Central memory CD8-positive, alpha-beta T cell (primary cell): ENCODE measurements at regions not wholly inside any gene's neighbourhood (a gene's known extent, or its start where the extent isn't known, plus 50 kb on each side); places are given as distances from the start of the nearest gene placed in this dataset.

ENCODE experiments used
- ATAC-seq: fragments of 150-1000 bp; cut with Tn5 transposase; replicated peaks from 2 replicates; pipeline ENCODE4 v1.10.0; 2022; ENCODE audit warnings: mild to moderate bottlenecking, moderate FRiP score, moderate number of reproducible peaks; ENCODE audit not compliant: poor library complexity, severe bottlenecking; ENCODE audit errors: extremely low read depth
- DNase-seq, 2 donors: peaks; one replicate each; pipeline ENCODE4 v3.0.0; 2021; ENCODE audit warnings: low spot score in 2 of 2
- H3K27ac Mint-ChIP-seq: one replicate; pipeline ENCODE4 v1.8.0; 2022; ENCODE audit warnings: low read depth, mild to moderate bottlenecking, moderate library complexity, mixed read lengths
- H3K27me3 Mint-ChIP-seq: one replicate; pipeline ENCODE4 v1.8.0; 2022; ENCODE audit warnings: mixed read lengths
- H3K36me3 Mint-ChIP-seq: one replicate; pipeline ENCODE4 v1.8.0; 2022; ENCODE audit warnings: mild to moderate bottlenecking, moderate library complexity, mixed read lengths; ENCODE audit not compliant: insufficient read depth
- H3K4me1 Mint-ChIP-seq: one replicate; pipeline ENCODE4 v1.8.0; 2022; ENCODE audit warnings: mixed read lengths
- H3K4me3 Mint-ChIP-seq: one replicate; pipeline ENCODE4 v1.8.0; 2022; ENCODE audit warnings: mild to moderate bottlenecking, moderate library complexity, mixed read lengths
- H3K9me3 Mint-ChIP-seq: one replicate; pipeline ENCODE4 v1.8.0; 2022; ENCODE audit warnings: mixed read lengths

GRCh38 chr10:71049994-71050393, 161.6 kb upstream of the PCBD1 start:
- ATAC-seq (no peak), DNase-seq (no peak)
- no peaks in the 10 kb centered on the region for H3K9me3 Mint-ChIP-seq
- no peaks in the 10 kb centered on the region for H3K4me1 Mint-ChIP-seq
- H3K27me3 Mint-ChIP-seq: peaks cover 43% of the 10 kb centered on the region
- H3K4me3 Mint-ChIP-seq: no peak overlapping the region
- H3K27ac Mint-ChIP-seq: no peak overlapping the region
- H3K36me3 Mint-ChIP-seq: no peaks in the 10 kb centered on the region

GRCh38 chr10:71052076-71052660, 160.2 kb upstream of the UNC5B start:
- no peaks in the 10 kb centered on the region for H3K9me3 Mint-ChIP-seq
- H3K36me3 Mint-ChIP-seq: no peaks in the 10 kb centered on the region
- ATAC-seq: no peak
- H3K4me3 Mint-ChIP-seq: no peak overlapping the region
- H3K27ac Mint-ChIP-seq: no peak overlapping the region
- no peak for DNase-seq
- peaks cover 43% of the 10 kb centered on the region for H3K27me3 Mint-ChIP-seq
- H3K4me1 Mint-ChIP-seq: no peaks in the 10 kb centered on the region

GRCh38 chr10:71052708-71053107, 159.7 kb upstream of the UNC5B start:
- Mint-ChIP-seq H3K4me3 (no peak overlapping the region), H3K27ac (no peak overlapping the region), H3K27me3 (peaks cover 38% of the 10 kb centered on the region), H3K36me3 (no peaks in the 10 kb centered on the region), H3K9me3 (no peaks in the 10 kb centered on the region), H3K4me1 (no peaks in the 10 kb centered on the region)
- DNase-seq: no peak
- ATAC-seq: no peak

- no peak for ATAC-seq
Measured at GRCh38 chr10:71053169-71053895, 159.0 kb upstream of the UNC5B start.

GRCh38 chr10:71058308-71058707, 154.1 kb upstream of the UNC5B start:
- no peaks in the 10 kb centered on the region for H3K4me1 Mint-ChIP-seq
- H3K27me3 Mint-ChIP-seq: peaks cover 16% of the 10 kb centered on the region
- no peak for DNase-seq
- no peaks in the 10 kb centered on the region for H3K36me3 Mint-ChIP-seq
- no peak overlapping the region for H3K27ac Mint-ChIP-seq
- H3K4me3 Mint-ChIP-seq: no peak overlapping the region
- ATAC-seq: no peak
- H3K9me3 Mint-ChIP-seq: no peaks in the 10 kb centered on the region

More at GRCh38 chr10:71053169-71053895, 159.0 kb upstream of the UNC5B start:
- no peak for DNase-seq
- H3K27me3 Mint-ChIP-seq: peaks cover 33% of the 10 kb centered on the region
- no peak overlapping the region for H3K27ac Mint-ChIP-seq
- H3K4me3 Mint-ChIP-seq: no peak overlapping the region
- H3K36me3 Mint-ChIP-seq: no peaks in the 10 kb centered on the region
- H3K4me1 Mint-ChIP-seq: no peaks in the 10 kb centered on the region
- no peaks in the 10 kb centered on the region for H3K9me3 Mint-ChIP-seq

GRCh38 chr10:71059054-71059818, 153.1 kb upstream of the UNC5B start:
- DNase-seq (no peak), ATAC-seq (no peak)
- Mint-ChIP-seq H3K27me3 (peaks cover 7% of the 10 kb centered on the region), H3K4me1 (no peaks in the 10 kb centered on the region), H3K36me3 (no peaks in the 10 kb centered on the region), H3K9me3 (no peaks in the 10 kb centered on the region), H3K4me3 (no peak overlapping the region), H3K27ac (no peak overlapping the region)

- no peak for ATAC-seq
- no peak overlapping the region for H3K27ac Mint-ChIP-seq
- H3K9me3 Mint-ChIP-seq: no peaks in the 10 kb centered on the region
- no peaks in the 10 kb centered on the region for H3K27me3 Mint-ChIP-seq
- no peaks in the 10 kb centered on the region for H3K36me3 Mint-ChIP-seq
- no peaks in the 10 kb centered on the region for H3K4me1 Mint-ChIP-seq
- no peak for DNase-seq
- no peak overlapping the region for H3K4me3 Mint-ChIP-seq
Measured at GRCh38 chr10:71059943-71060342, 152.4 kb upstream of the UNC5B start.

- H3K27ac Mint-ChIP-seq: no peak overlapping the region
- DNase-seq: no peak
- no peaks in the 10 kb centered on the region for H3K9me3 Mint-ChIP-seq
- no peak overlapping the region for H3K4me3 Mint-ChIP-seq
- H3K4me1 Mint-ChIP-seq: no peaks in the 10 kb centered on the region
- ATAC-seq: no peak
- no peaks in the 10 kb centered on the region for H3K36me3 Mint-ChIP-seq
- no peaks in the 10 kb centered on the region for H3K27me3 Mint-ChIP-seq
Measured at GRCh38 chr10:71060476-71061426, 151.6 kb upstream of the UNC5B start.

- H3K27me3 Mint-ChIP-seq: no peaks in the 10 kb centered on the region
- no peaks in the 10 kb centered on the region for H3K9me3 Mint-ChIP-seq
- H3K4me1 Mint-ChIP-seq: no peaks in the 10 kb centered on the region
- no peaks in the 10 kb centered on the region for H3K36me3 Mint-ChIP-seq
- no peak overlapping the region for H3K27ac Mint-ChIP-seq
- no peak for DNase-seq
- H3K4me3 Mint-ChIP-seq: no peak overlapping the region
- no peak for ATAC-seq
Measured at GRCh38 chr10:71061472-71061871, 150.9 kb upstream of the UNC5B start.

- H3K4me3 Mint-ChIP-seq: no peak overlapping the region
- DNase-seq (no peak), ATAC-seq (no peak)
- H3K9me3 Mint-ChIP-seq: no peaks in the 10 kb centered on the region
- no peaks in the 10 kb centered on the region for H3K4me1 Mint-ChIP-seq
- H3K36me3 Mint-ChIP-seq: no peaks in the 10 kb centered on the region
- no peaks in the 10 kb centered on the region for H3K27me3 Mint-ChIP-seq
- no peak overlapping the region for H3K27ac Mint-ChIP-seq
Measured at GRCh38 chr10:71062156-71062555, 150.2 kb upstream of the UNC5B start.

GRCh38 chr10:71063401-71063800, 149.0 kb upstream of the UNC5B start:
- Mint-ChIP-seq H3K27me3 (no peaks in the 10 kb centered on the region), H3K4me3 (no peak overlapping the region), H3K9me3 (no peaks in the 10 kb centered on the region), H3K36me3 (no peaks in the 10 kb centered on the region), H3K4me1 (no peaks in the 10 kb centered on the region), H3K27ac (no peak overlapping the region)
- DNase-seq (no peak), ATAC-seq (no peak)

GRCh38 chr10:71064413-71065118, 147.8 kb upstream of the UNC5B start:
- no peak overlapping the region for H3K27ac Mint-ChIP-seq
- ATAC-seq (no peak), DNase-seq (no peak)
- H3K4me1 Mint-ChIP-seq: no peaks in the 10 kb centered on the region
- no peaks in the 10 kb centered on the region for H3K27me3 Mint-ChIP-seq
- no peak overlapping the region for H3K4me3 Mint-ChIP-seq
- H3K9me3 Mint-ChIP-seq: no peaks in the 10 kb centered on the region
- H3K36me3 Mint-ChIP-seq: no peaks in the 10 kb centered on the region
